HCT116 (cell line): ENCODE measurements at regions not wholly inside any gene's neighbourhood (a gene's known extent, or its start where the extent isn't known, plus 50 kb on each side); places are given as distances from the start of the nearest gene placed in this dataset.

Source experiments
- ATAC-seq: fragments of 200-7000 bp; cut with Tn5 transposase; 2 replicates; pipeline ENCODE4 v1.9.1; 2020; ENCODE audit warnings: mild to moderate bottlenecking, moderate library complexity
- BruUV-seq: library from RNA; stranded (reverse); fragments of 400-500 nt; replicated peaks from 2 replicates; lab custom pipeline; 2021; lab: Mats Ljungman, UMichigan
- CTCF ChIA-PET: fragments of 300-600 bp; sonication (Branson Sonifier 250); formaldehyde crosslinking; loops from one replicate; lab custom pipeline; 2021; ENCODE audit warnings: antibody characterized with exemption; lab: Charles Lee
- POLR2A ChIA-PET: fragments of 300-600, 350-600 bp; sonication (Branson Sonifier 250); formaldehyde crosslinking; loops from one replicate; lab custom pipeline; 2021; ENCODE audit warnings: antibody characterized with exemption; lab: Charles Lee
- RAD21 ChIA-PET, 2 experiments: fragments of 300-600 bp; sonication (Branson Sonifier 250); formaldehyde crosslinking; loops; one replicate each; lab custom pipeline; 2023; ENCODE audit warnings: low total read pairs in 2 of 2; ENCODE audit not compliant: uncharacterized antibody in 2 of 2, unreplicated experiment in 2 of 2, low non-redundant PET in 1 of 2; lab: Charles Lee
- DNase-seq: peaks from one replicate; pipeline ENCODE4 v3.0.0-alpha.2; 2010; ENCODE audit warnings: low read depth, low spot score
- H2AFZ ChIP-seq: fragments of 200-600 bp; shearing (Covaris generic), sonication (generic); 2 replicates; pipeline ENCODE4 v1.6.1; 2017; ENCODE audit warnings: low read depth, mixed run types, mixed read lengths, antibody characterized with exemption, low read length; ENCODE audit not compliant: poor library complexity, severe bottlenecking
- H3K27ac ChIP-seq: 2 replicates; pipeline ENCODE4 v1.5.1; 2012; ENCODE audit warnings: low read depth, low read length
- H3K27me3 ChIP-seq: fragments of 200-600 bp; sonication (generic); 2 replicates; pipeline ENCODE4 v1.6.1; 2016; ENCODE audit warnings: mixed run types, low read length, mixed read lengths; ENCODE audit not compliant: insufficient read depth
- H3K36me3 ChIP-seq, 2 experiments: fragments of 200-500 bp in 1 of 2; fragments of 200-600 bp in 1 of 2; sonication (Bioruptor generic) in 1 of 2; sonication (generic) in 1 of 2; 2 replicates each; pipeline versions ENCODE4 v1.5.1 to v1.6.1; 2014 to 2016; ENCODE audit warnings: low read length in 2 of 2, inconsistent platforms in 1 of 2, mixed read lengths in 1 of 2, mixed run types in 1 of 2; ENCODE audit not compliant: insufficient read depth in 2 of 2, control insufficient read depth in 1 of 2
- H3K4me1 ChIP-seq, 2 experiments: fragments of 200-600 bp in 1 of 2; sonication (generic) in 1 of 2; 2 replicates each; pipeline versions ENCODE4 v1.5.1 to v1.6.1; 2012 to 2017; ENCODE audit warnings: low read length in 2 of 2, inconsistent platforms in 1 of 2, mild to moderate bottlenecking in 1 of 2, mixed read lengths in 1 of 2, mixed run types in 1 of 2, moderate library complexity in 1 of 2; ENCODE audit not compliant: insufficient read depth in 2 of 2, control insufficient read depth in 1 of 2
- H3K4me2 ChIP-seq: fragments of 200-600 bp; sonication (generic); 2 replicates; pipeline ENCODE4 v1.6.1; 2017; ENCODE audit warnings: mixed run types, low read length, mixed read lengths
- H3K4me3 ChIP-seq, 2 experiments: fragments of 200-600 bp in 1 of 2; sonication (generic) in 1 of 2; replicated peaks in 1 of 2; 2 replicates each; pipeline ENCODE4 v1.5.1; 2011 to 2016; ENCODE audit warnings: low read length in 2 of 2, control low read depth in 1 of 2, low read depth in 1 of 2, mild to moderate bottlenecking in 1 of 2, mixed read lengths in 1 of 2, mixed run types in 1 of 2
- H3K79me2 ChIP-seq: fragments of 200-600 bp; sonication (generic); 2 replicates; pipeline ENCODE4 v1.6.1; 2017; ENCODE audit warnings: mild to moderate bottlenecking, mixed run types, low read length, moderate library complexity, mixed read lengths; ENCODE audit not compliant: insufficient read depth
- H3K9ac ChIP-seq: fragments of 200-600 bp; sonication (generic); 2 replicates; pipeline ENCODE4 v1.6.1; 2016; ENCODE audit warnings: low read length, mixed read lengths
- H3K9me2 ChIP-seq: fragments of 200-600 bp; sonication (generic), shearing (Covaris generic); 2 replicates; pipeline ENCODE4 v1.6.1; 2017; ENCODE audit warnings: mixed run types, mild to moderate bottlenecking, moderate library complexity; ENCODE audit not compliant: insufficient read depth
- H3K9me3 ChIP-seq, 2 experiments: fragments of 200-500 bp in 1 of 2; fragments of 200-600 bp in 1 of 2; sonication (Bioruptor generic) in 1 of 2; sonication (generic) in 1 of 2; 2 replicates each; pipeline ENCODE4 v1.6.1; 2014 to 2017; ENCODE audit warnings: low read length in 2 of 2, mixed read lengths in 2 of 2, inconsistent platforms in 1 of 2, low read depth in 1 of 2, mild to moderate bottlenecking in 1 of 2, mixed run types in 1 of 2, moderate library complexity in 1 of 2; ENCODE audit not compliant: control insufficient read depth in 1 of 2, insufficient read depth in 1 of 2
- H4K20me1 ChIP-seq: fragments of 200-600 bp; sonication (generic), shearing (Covaris generic); 2 replicates; pipeline ENCODE4 v1.6.1; 2017; ENCODE audit warnings: mixed run types, mild to moderate bottlenecking, moderate library complexity; ENCODE audit not compliant: insufficient read depth
- ATF3 ChIP-seq: IDR thresholded peaks from 2 replicates; pipeline ENCODE4 v1.6.1; 2012
- CEBPB ChIP-seq: IDR thresholded peaks from 2 replicates; pipeline ENCODE4 v1.6.1; 2012; ENCODE audit warnings: low read depth
- CTCF ChIP-seq, 3 experiments: fragments of 200-600 bp in 1 of 3; sonication (generic) in 1 of 3; IDR thresholded peaks in 2 of 3; conservative IDR thresholded peaks in 1 of 3; 2 replicates each; pipeline ENCODE4 v1.5.1; 2012 to 2017; ENCODE audit warnings: low read depth in 2 of 3, low read length in 2 of 3, antibody characterized with exemption in 1 of 3, borderline replicate concordance in 1 of 3, control low read depth in 1 of 3, mild to moderate bottlenecking in 1 of 3, mixed read lengths in 1 of 3, mixed run types in 1 of 3, moderate library complexity in 1 of 3; ENCODE audit not compliant: insufficient read depth in 1 of 3
- EGR1 ChIP-seq: IDR thresholded peaks from 2 replicates; pipeline ENCODE4 v1.6.1; 2012; ENCODE audit warnings: low read depth
- ELF1 ChIP-seq: IDR thresholded peaks from 2 replicates; pipeline ENCODE4 v1.6.1; 2012; ENCODE audit warnings: low read depth, borderline replicate concordance
- EZH2 ChIP-seq: fragments of 200-600 bp; sonication (generic); IDR thresholded peaks from 2 replicates; pipeline ENCODE4 v1.6.1; 2017; ENCODE audit warnings: antibody characterized with exemption, mixed run types
- FOSL1 ChIP-seq: IDR thresholded peaks from 2 replicates; pipeline ENCODE4 v1.6.1; 2012; ENCODE audit warnings: low read depth
- JUND ChIP-seq: IDR thresholded peaks from 2 replicates; pipeline ENCODE4 v1.6.1; 2012
- MAX ChIP-seq: IDR thresholded peaks from 2 replicates; pipeline ENCODE4 v1.6.1; 2012
- POLR2AphosphoS5 ChIP-seq: IDR thresholded peaks from 2 replicates; pipeline ENCODE4 v1.6.1; 2011; ENCODE audit warnings: mild to moderate bottlenecking, low read depth, low read length, moderate library complexity
- RAD21 ChIP-seq: IDR thresholded peaks from 2 replicates; pipeline ENCODE4 v1.6.1; 2012; ENCODE audit warnings: low read depth, mild to moderate bottlenecking
- SIN3A ChIP-seq: IDR thresholded peaks from 2 replicates; pipeline ENCODE4 v1.6.1; 2012; ENCODE audit warnings: low read depth
- SRF ChIP-seq: IDR thresholded peaks from 2 replicates; pipeline ENCODE4 v1.6.1; 2012; ENCODE audit warnings: low read depth
- TCF7L2 ChIP-seq: IDR thresholded peaks from 2 replicates; pipeline ENCODE4 v1.7.0; 2011; ENCODE audit warnings: borderline replicate concordance, inconsistent platforms; ENCODE audit not compliant: insufficient read depth, insufficient read length; ENCODE audit errors: extremely low read depth
- YY1 ChIP-seq: IDR thresholded peaks from 2 replicates; pipeline ENCODE4 v1.6.1; 2011; ENCODE audit warnings: low read length, low read depth, moderate library complexity, mild to moderate bottlenecking; ENCODE audit not compliant: insufficient replicate concordance; ENCODE audit errors: extremely low read depth
- ZFX ChIP-seq: fragments of 450-650 bp; IDR thresholded peaks from 2 replicates; pipeline ENCODE4 v1.6.1; 2017
- ZNF274 ChIP-seq: fragments of 200-500 bp; sonication (Bioruptor generic); IDR thresholded peaks from 2 replicates; pipeline ENCODE4 v1.6.1; 2014; ENCODE audit warnings: mild to moderate bottlenecking, low read depth, low read length, inconsistent platforms
- intact Hi-C: fragments of 100-400 bp; cut with micrococcal nuclease; formaldehyde crosslinking; loops from 2 replicates; pipeline ENCODE4 v1.10.0; 2022

- POLR2A ChIA-PET = no interaction called here
These were observed 65.9 kb upstream of the PEX5L start for GRCh38 chr3:180102604-180103003.

GRCh38 chr3:180116203-180116602 lies 79.5 kb upstream of the PEX5L start:
- H3K4me1 ChIP-seq = no peaks in the 10 kb centered on the region
- no peaks in the 10 kb centered on the region for H4K20me1 ChIP-seq
- no peak overlapping the region for H2AFZ ChIP-seq
- BruUV-seq = no TSS peak
- no peak overlapping the region for H3K27ac ChIP-seq
- no peaks in the 10 kb centered on the region for H3K36me3 ChIP-seq
- H3K4me2 ChIP-seq = no peak overlapping the region
- POLR2A ChIA-PET = no interaction called here
- H3K4me3 ChIP-seq = no peak overlapping the region
- RAD21 ChIA-PET = no interaction called here
- no peak for ATAC-seq
- H3K9me3 ChIP-seq = no peaks in the 10 kb centered on the region
- TF ChIP-seq SIN3A (no peak), EZH2 (no peak), POLR2AphosphoS5 (no peak), ZNF274 (no peak), SRF (no peak), RAD21 (no peak), TCF7L2 (no peak), ATF3 (no peak), FOSL1 (no peak), CTCF (IDR thresholded peaks at IDR 0.05 in 2 of 3, conservative IDR thresholded peaks at IDR 0.05 in 1 of 3; ENCODE audit: borderline replicate concordance in 1 of 3, insufficient read depth in 1 of 3, low read depth in 2 of 3, low read length in 2 of 3) (no peak), ZFX (no peak), CEBPB (no peak), JUND (no peak), MAX (no peak)
- H3K9me2 ChIP-seq = no peaks in the 10 kb centered on the region
- no peak overlapping the region for H3K9ac ChIP-seq
- H3K79me2 ChIP-seq = no peaks in the 10 kb centered on the region
- intact Hi-C loops = no loop called here
- CTCF ChIA-PET = no interaction called here
- 0 out of 2 replicates have a peak, but pooled peaks cover 3% of the 10 kb centered on the region for H3K27me3 ChIP-seq
- DNase-seq = no peak

More at GRCh38 chr3:180102604-180103003, 65.9 kb upstream of the PEX5L start:
- Histone ChIP-seq H3K9me3 (no peaks in the 10 kb centered on the region), H3K9me2 (no peaks in the 10 kb centered on the region), H3K9ac (no peak overlapping the region)
- CTCF ChIA-PET = no interaction called here
- TF ChIP-seq ATF3 = no peak
- no peak for TF ChIP-seq ELF1
- no peak for TF ChIP-seq EGR1
- no peak for TF ChIP-seq YY1
- no peak for TF ChIP-seq SIN3A
- TF ChIP-seq, all 23 proteins: peak for 0
- peaks cover 33% of the 10 kb centered on the region for H3K27me3 ChIP-seq
- H3K36me3 ChIP-seq = no peaks in the 10 kb centered on the region
- RAD21 ChIA-PET = no interaction called here
- H3K4me2 ChIP-seq = no peak overlapping the region
- ATAC-seq (no peak), DNase-seq (no peak)
- no peaks in the 10 kb centered on the region for H3K79me2 ChIP-seq
- H3K4me3 ChIP-seq = no peak overlapping the region
- no TSS peak for BruUV-seq
- H3K4me1 ChIP-seq = no peaks in the 10 kb centered on the region
- H4K20me1 ChIP-seq = no peaks in the 10 kb centered on the region
- intact Hi-C loops = no loop called here
- no peak overlapping the region for H2AFZ ChIP-seq
- H3K27ac ChIP-seq = no peak overlapping the region
